Memory B cell (primary cell): ENCODE measurements at regions not wholly inside any gene's neighbourhood (a gene's known extent, or its start where the extent isn't known, plus 50 kb on each side); places are given as distances from the start of the nearest gene placed in this dataset.

Experiments
- ATAC-seq: fragments of 150-1000 bp; cut with Tn5 transposase; 2 replicates; pipeline ENCODE4 v1.10.0; 2021; ENCODE audit warnings: low read depth, mild to moderate bottlenecking, moderate library complexity
- DNase-seq, 2 donors: peaks; one replicate each; pipeline ENCODE4 v3.0.0; 2022; ENCODE audit warnings: low spot score in 2 of 2
- H3K27ac Mint-ChIP-seq: one replicate; pipeline ENCODE4 v1.8.0; 2022; ENCODE audit warnings: mild to moderate bottlenecking, moderate library complexity, mixed read lengths
- H3K27me3 Mint-ChIP-seq: one replicate; pipeline ENCODE4 v1.8.0; 2022; ENCODE audit warnings: mixed read lengths
- H3K36me3 Mint-ChIP-seq: one replicate; pipeline ENCODE4 v1.8.0; 2022; ENCODE audit warnings: mild to moderate bottlenecking, mixed read lengths
- H3K4me1 Mint-ChIP-seq: one replicate; pipeline ENCODE4 v1.8.0; 2022; ENCODE audit warnings: mixed read lengths
- H3K4me3 Mint-ChIP-seq: one replicate; pipeline ENCODE4 v1.8.0; 2022; ENCODE audit warnings: mild to moderate bottlenecking, moderate library complexity, mixed read lengths
- H3K9me3 Mint-ChIP-seq: one replicate; pipeline ENCODE4 v1.8.0; 2022; ENCODE audit warnings: mixed read lengths

DNA sequence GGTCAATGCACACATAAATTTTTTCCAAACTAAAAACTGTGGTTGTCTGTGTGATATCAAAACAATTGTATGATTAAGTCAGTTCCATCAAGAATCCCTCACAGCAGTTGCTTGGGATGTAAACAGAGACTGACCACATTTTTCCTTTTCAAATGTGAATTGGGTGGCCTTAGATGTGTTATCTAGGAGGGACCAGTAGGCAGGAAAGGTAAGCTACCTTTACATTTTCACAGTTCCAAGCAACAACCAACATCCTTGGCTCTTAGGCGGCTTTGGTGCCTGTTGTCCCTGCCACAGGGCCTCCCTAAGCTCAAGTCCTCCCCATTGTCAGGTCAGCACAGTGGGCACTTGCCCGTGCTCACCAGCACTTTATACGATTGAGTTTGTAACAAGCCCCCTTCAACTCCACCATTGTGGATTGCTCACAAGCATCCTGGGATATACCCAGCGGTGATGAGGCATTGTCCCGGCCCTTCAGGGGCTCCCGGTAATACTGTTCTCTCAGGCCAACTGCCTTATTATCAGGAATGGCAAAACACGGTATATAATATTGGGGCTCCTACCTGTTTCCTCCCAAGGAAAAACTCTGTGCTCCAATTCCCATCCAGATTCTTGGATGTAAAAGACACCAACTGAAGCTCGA is 114.9 kb upstream of the ANKRD1 start:
- H3K4me3 Mint-ChIP-seq, result no peak overlapping the region
- H3K27ac Mint-ChIP-seq, result no peak overlapping the region
- H3K9me3 Mint-ChIP-seq, result no peaks in the 10 kb centered on the region
- H3K4me1 Mint-ChIP-seq, result no peaks in the 10 kb centered on the region
- ATAC-seq (no peak), DNase-seq (no peak)
- H3K36me3 Mint-ChIP-seq, result no peaks in the 10 kb centered on the region
- no peaks in the 10 kb centered on the region for H3K27me3 Mint-ChIP-seq

DNA sequence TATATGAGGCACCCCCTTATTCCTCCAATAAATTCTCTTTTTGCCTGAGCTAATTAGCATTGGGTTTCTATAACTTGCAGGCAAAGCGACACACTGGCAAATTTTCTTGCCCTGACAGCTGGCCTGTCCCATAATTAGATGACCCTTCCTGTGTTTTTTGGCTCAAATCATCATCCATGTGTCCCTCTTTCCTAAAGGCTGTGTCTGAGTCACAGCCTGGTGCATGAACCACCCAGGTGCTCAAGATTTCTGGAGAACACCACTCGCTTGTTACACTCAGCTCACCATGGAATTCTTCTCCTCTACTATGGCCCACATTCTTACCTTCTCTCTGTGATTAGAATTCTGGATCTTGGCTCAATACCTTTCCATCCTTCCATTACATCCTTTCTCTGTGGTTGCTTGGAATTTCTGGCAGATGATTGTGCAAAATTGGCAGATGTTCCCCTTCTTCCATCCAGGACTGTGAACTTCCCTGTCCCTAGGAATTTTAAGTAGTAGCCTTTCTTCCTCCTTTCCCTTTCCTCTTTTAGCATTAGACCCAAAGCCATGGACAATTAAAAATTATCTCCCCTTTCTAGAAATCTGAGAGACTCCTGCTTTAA is 116.0 kb upstream of the ANKRD1 start:
- ATAC-seq (no peak), DNase-seq (no peak)
- Mint-ChIP-seq H3K9me3 (no peaks in the 10 kb centered on the region), H3K4me1 (no peaks in the 10 kb centered on the region), H3K27me3 (no peaks in the 10 kb centered on the region), H3K27ac (no peak overlapping the region), H3K4me3 (no peak overlapping the region), H3K36me3 (no peaks in the 10 kb centered on the region)

GRCh38 chr10:91038971-91039370 is 118.1 kb upstream of the ANKRD1 start:
- no peaks in the 10 kb centered on the region for H3K4me1 Mint-ChIP-seq
- no peak overlapping the region for H3K27ac Mint-ChIP-seq
- no peaks in the 10 kb centered on the region for H3K9me3 Mint-ChIP-seq
- no peaks in the 10 kb centered on the region for H3K27me3 Mint-ChIP-seq
- DNase-seq (no peak), ATAC-seq (no peak)
- no peak overlapping the region for H3K4me3 Mint-ChIP-seq
- no peaks in the 10 kb centered on the region for H3K36me3 Mint-ChIP-seq

- Mint-ChIP-seq H3K4me1 (no peaks in the 10 kb centered on the region), H3K27me3 (peaks cover 2% of the 10 kb centered on the region), H3K27ac (no peak overlapping the region), H3K9me3 (no peaks in the 10 kb centered on the region), H3K36me3 (no peaks in the 10 kb centered on the region), H3K4me3 (no peak overlapping the region)
- ATAC-seq (no peak), DNase-seq (no peak)
Observed at GRCh38 chr10:91040343-91040742, 119.5 kb upstream of the ANKRD1 start.

GRCh38 chr10:91042069-91042468 is 121.2 kb upstream of the ANKRD1 start:
- no peak overlapping the region for H3K27ac Mint-ChIP-seq
- no peak overlapping the region for H3K4me3 Mint-ChIP-seq
- no peak for DNase-seq
- no peaks in the 10 kb centered on the region for H3K4me1 Mint-ChIP-seq
- H3K9me3 Mint-ChIP-seq, result no peaks in the 10 kb centered on the region
- ATAC-seq, result no peak
- peaks cover 2% of the 10 kb centered on the region for H3K27me3 Mint-ChIP-seq
- H3K36me3 Mint-ChIP-seq, result no peaks in the 10 kb centered on the region

GRCh38 chr10:91043173-91043910 is 122.5 kb upstream of the ANKRD1 start:
- no peak for DNase-seq
- no peaks in the 10 kb centered on the region for H3K36me3 Mint-ChIP-seq
- no peaks in the 10 kb centered on the region for H3K4me1 Mint-ChIP-seq
- no peaks in the 10 kb centered on the region for H3K9me3 Mint-ChIP-seq
- H3K27ac Mint-ChIP-seq, result no peak overlapping the region
- no peak overlapping the region for H3K4me3 Mint-ChIP-seq
- peaks cover 2% of the 10 kb centered on the region for H3K27me3 Mint-ChIP-seq
- ATAC-seq, result no peak

- Mint-ChIP-seq H3K9me3 (no peaks in the 10 kb centered on the region), H3K36me3 (no peaks in the 10 kb centered on the region), H3K4me3 (no peak overlapping the region), H3K27ac (no peak overlapping the region), H3K27me3 (peaks cover 2% of the 10 kb centered on the region), H3K4me1 (no peaks in the 10 kb centered on the region)
- DNase-seq (no peak), ATAC-seq (no peak)
Observed at GRCh38 chr10:91046869-91047268, 126.0 kb upstream of the ANKRD1 start.

GRCh38 chr10:91048380-91048779 is 127.5 kb upstream of the ANKRD1 start:
- no peak for ATAC-seq
- Mint-ChIP-seq H3K9me3 (no peaks in the 10 kb centered on the region), H3K4me3 (no peak overlapping the region), H3K4me1 (no peaks in the 10 kb centered on the region), H3K27me3 (peaks cover 2% of the 10 kb centered on the region), H3K36me3 (no peaks in the 10 kb centered on the region), H3K27ac (no peak overlapping the region)
- no peak for DNase-seq

DNA sequence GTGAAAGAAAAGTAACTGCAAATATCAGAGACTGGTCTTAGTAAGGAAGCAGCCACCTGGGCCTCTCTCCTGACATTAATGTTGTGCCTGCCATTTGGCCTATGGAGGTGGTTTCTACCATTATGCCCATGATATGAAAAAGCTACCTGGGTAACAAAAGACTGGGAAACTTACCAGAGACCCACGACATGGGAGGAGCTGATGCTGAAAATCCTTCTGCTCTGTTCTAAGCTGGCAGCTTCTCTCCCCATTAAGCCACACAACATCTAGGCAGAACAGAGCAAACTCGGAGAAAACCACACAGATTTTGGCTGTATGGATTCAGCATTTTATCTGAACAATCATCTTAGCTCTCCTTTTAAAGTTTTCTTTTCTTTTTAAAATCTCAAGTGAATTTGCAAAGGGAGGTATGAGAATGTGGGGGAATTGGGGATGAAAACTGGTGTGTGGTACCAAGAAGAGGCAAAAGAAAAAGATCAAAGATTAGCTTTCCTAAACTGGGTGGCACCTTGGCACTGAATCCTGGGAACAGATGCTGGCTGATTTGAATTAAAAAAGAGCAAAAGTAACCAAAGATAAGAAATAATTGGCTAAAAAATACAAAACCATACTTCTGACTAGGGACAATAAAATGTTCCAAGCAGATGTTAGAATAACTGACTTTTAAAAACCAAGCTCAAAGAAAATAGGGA is 128.6 kb upstream of the ANKRD1 start:
- Mint-ChIP-seq H3K9me3 (no peaks in the 10 kb centered on the region), H3K4me3 (no peak overlapping the region), H3K27ac (no peak overlapping the region), H3K4me1 (no peaks in the 10 kb centered on the region), H3K36me3 (no peaks in the 10 kb centered on the region), H3K27me3 (peaks cover under 1% of the 10 kb centered on the region)
- DNase-seq (no peak), ATAC-seq (no peak)

GRCh38 chr10:91049988-91050360 is 129.1 kb upstream of the ANKRD1 start:
- ATAC-seq, result no peak

GRCh38 chr10:91050371-91051034 is 129.6 kb upstream of the ANKRD1 start:
- no peaks in the 10 kb centered on the region for H3K27me3 Mint-ChIP-seq
- H3K4me3 Mint-ChIP-seq, result no peak overlapping the region
- H3K36me3 Mint-ChIP-seq, result no peaks in the 10 kb centered on the region
- no peaks in the 10 kb centered on the region for H3K9me3 Mint-ChIP-seq
- no peak for DNase-seq
- no peak for ATAC-seq
- H3K4me1 Mint-ChIP-seq, result no peaks in the 10 kb centered on the region
- H3K27ac Mint-ChIP-seq, result no peak overlapping the region

More at GRCh38 chr10:91049988-91050360, 129.1 kb upstream of the ANKRD1 start:
- Mint-ChIP-seq H3K4me3 (no peak overlapping the region), H3K27me3 (no peaks in the 10 kb centered on the region), H3K4me1 (no peaks in the 10 kb centered on the region), H3K9me3 (no peaks in the 10 kb centered on the region), H3K27ac (no peak overlapping the region), H3K36me3 (no peaks in the 10 kb centered on the region)
- no peak for DNase-seq

- H3K27me3 Mint-ChIP-seq, result no peaks in the 10 kb centered on the region
- H3K4me1 Mint-ChIP-seq, result no peaks in the 10 kb centered on the region
- H3K27ac Mint-ChIP-seq, result no peak overlapping the region
- no peaks in the 10 kb centered on the region for H3K9me3 Mint-ChIP-seq
- no peak overlapping the region for H3K4me3 Mint-ChIP-seq
- no peaks in the 10 kb centered on the region for H3K36me3 Mint-ChIP-seq
- no peak for ATAC-seq
- DNase-seq, result no peak
Observed at GRCh38 chr10:91051829-91052228, 130.9 kb upstream of the ANKRD1 start.

- Mint-ChIP-seq H3K4me1 (no peaks in the 10 kb centered on the region), H3K27ac (no peak overlapping the region), H3K36me3 (no peaks in the 10 kb centered on the region), H3K27me3 (no peaks in the 10 kb centered on the region), H3K4me3 (no peak overlapping the region), H3K9me3 (no peaks in the 10 kb centered on the region)
- no peak for DNase-seq
- no peak for ATAC-seq
Observed at GRCh38 chr10:91054325-91054724, 133.4 kb upstream of the ANKRD1 start.

- Mint-ChIP-seq H3K27ac (no peak overlapping the region), H3K27me3 (no peaks in the 10 kb centered on the region), H3K4me3 (no peak overlapping the region), H3K36me3 (no peaks in the 10 kb centered on the region), H3K9me3 (no peaks in the 10 kb centered on the region), H3K4me1 (no peaks in the 10 kb centered on the region)
- ATAC-seq (no peak), DNase-seq (no peak)
Observed at GRCh38 chr10:91061187-91061586, 140.3 kb upstream of the ANKRD1 start.
